ENCODE measurements at regions not wholly inside any gene's neighbourhood (a gene's known extent, or its start where the extent isn't known, plus 50 kb on each side); places are given as distances from the start of the nearest gene placed in this dataset.

GRCh38 chr2:118296663-118297062 lies 208.4 kb downstream of the INSIG2 start:
- POLR2A ChIA-PET = no interaction called here
- DNase-seq (no peak), ATAC-seq (ENCODE audit: poor library complexity) (no peak)
- Histone ChIP-seq H3K9me3 (ENCODE audit: control insufficient read depth in 1 of 2, insufficient read depth in 1 of 2, low read length in 2 of 2) (no peaks in the 10 kb centered on the region), H3K27ac (ENCODE audit: low read depth in 1 of 2, low read length in 2 of 2) (no peak overlapping the region), H3K36me3 (ENCODE audit: insufficient read depth, low read length) (no peaks in the 10 kb centered on the region), H3K27me3 (ENCODE audit: control insufficient read depth in 1 of 2, insufficient read depth in 2 of 2, low read length in 2 of 2) (peaks cover 8 to 11% of the 10 kb centered on the region in 2 experiments), H3K4me1 (ENCODE audit: insufficient read depth, low read length) (no peaks in the 10 kb centered on the region), H3K4me3 (ENCODE audit: low read length) (no peak overlapping the region)
- Mint-ChIP-seq H3K4me3 (no peak overlapping the region), H3K27ac (no peak overlapping the region), H3K9me3 (no peaks in the 10 kb centered on the region), H3K4me1 (ENCODE audit: low read depth) (no peaks in the 10 kb centered on the region), H3K27me3 (peaks cover 62% of the 10 kb centered on the region), H3K36me3 (ENCODE audit: low read depth) (no peaks in the 10 kb centered on the region)
- CTCF ChIA-PET = no interaction called here
- no peak for TF ChIP-seq CTCF (IDR thresholded peaks at IDR 0.05)
- intact Hi-C loops (cut with DNase I, micrococcal nuclease) = no loop called here

GRCh38 chr2:118295592-118296390 lies 207.5 kb downstream of the INSIG2 start:
- DNase-seq (no peak), ATAC-seq (ENCODE audit: poor library complexity) (no peak)
- no peak overlapping the region for H3K27ac ChIP-seq (ENCODE audit: low read depth in 1 of 2, low read length in 2 of 2)
- no peaks in the 10 kb centered on the region for H3K9me3 Mint-ChIP-seq
- POLR2A ChIA-PET = no interaction called here
- H3K27me3 Mint-ChIP-seq = peaks cover 57% of the 10 kb centered on the region
- no peaks in the 10 kb centered on the region for H3K36me3 ChIP-seq (ENCODE audit: insufficient read depth, low read length)
- CTCF ChIA-PET = no interaction called here
- H3K4me1 ChIP-seq (ENCODE audit: insufficient read depth, low read length) = no peaks in the 10 kb centered on the region
- no peak for TF ChIP-seq CTCF (IDR thresholded peaks at IDR 0.05)
- no peaks in the 10 kb centered on the region for H3K36me3 Mint-ChIP-seq (ENCODE audit: low read depth)
- H3K4me3 Mint-ChIP-seq = no peak overlapping the region
- no peaks in the 10 kb centered on the region for H3K4me1 Mint-ChIP-seq (ENCODE audit: low read depth)
- no peak overlapping the region for H3K4me3 ChIP-seq (ENCODE audit: low read length)
- no peak overlapping the region for H3K27ac Mint-ChIP-seq
- H3K27me3 ChIP-seq (ENCODE audit: control insufficient read depth in 1 of 2, insufficient read depth in 2 of 2, low read length in 2 of 2) = peaks cover 6 to 11% of the 10 kb centered on the region in 2 experiments
- intact Hi-C loops (cut with DNase I, micrococcal nuclease) = no loop called here
- peaks cover 0 to 3% of the 10 kb centered on the region in 2 experiments for H3K9me3 ChIP-seq (ENCODE audit: control insufficient read depth in 1 of 2, insufficient read depth in 1 of 2, low read length in 2 of 2)

- H3K27me3 Mint-ChIP-seq = peaks cover 53% of the 10 kb centered on the region
- H3K27me3 ChIP-seq (ENCODE audit: control insufficient read depth in 1 of 2, insufficient read depth in 2 of 2, low read length in 2 of 2) = peaks cover 6 to 11% of the 10 kb centered on the region in 2 experiments
- ChIA-PET CTCF (interaction anchor here (0.6 kb wide), 1 partner anchor 56 kb away, joined by 4 read pairs; no protein-coding TSS in a partner anchor), POLR2A (no interaction called here)
- DNase-seq (no peak), ATAC-seq (ENCODE audit: poor library complexity) (no peak)
- no peaks in the 10 kb centered on the region for H3K36me3 ChIP-seq (ENCODE audit: insufficient read depth, low read length)
- H3K27ac Mint-ChIP-seq = no peak overlapping the region
- H3K4me1 Mint-ChIP-seq (ENCODE audit: low read depth) = no peaks in the 10 kb centered on the region
- TF ChIP-seq CTCF (IDR thresholded peaks at IDR 0.05) = no peak
- H3K4me3 Mint-ChIP-seq = no peak overlapping the region
- no peak overlapping the region for H3K4me3 ChIP-seq (ENCODE audit: low read length)
- peaks cover 0 to 3% of the 10 kb centered on the region in 2 experiments for H3K9me3 ChIP-seq (ENCODE audit: control insufficient read depth in 1 of 2, insufficient read depth in 1 of 2, low read length in 2 of 2)
- H3K36me3 Mint-ChIP-seq (ENCODE audit: low read depth) = no peaks in the 10 kb centered on the region
- H3K4me1 ChIP-seq (ENCODE audit: insufficient read depth, low read length) = no peaks in the 10 kb centered on the region
- H3K9me3 Mint-ChIP-seq = no peaks in the 10 kb centered on the region
- intact Hi-C loops (cut with DNase I, micrococcal nuclease) = no loop called here
- no peak overlapping the region for H3K27ac ChIP-seq (ENCODE audit: low read depth in 1 of 2, low read length in 2 of 2)
Observed at GRCh38 chr2:118294063-118294462, 205.8 kb downstream of the INSIG2 start.
